WTC11 (cell line): ENCODE measurements at regions not wholly inside any gene's neighbourhood (a gene's known extent, or its start where the extent isn't known, plus 50 kb on each side); places are given as distances from the start of the nearest gene placed in this dataset.

Source experiments
- CREB1 ChIP-seq: sonication (generic); formaldehyde crosslinking; IDR thresholded peaks from 2 replicates; pipeline ENCODE4 v1.8.0; 2023; ENCODE audit warnings: mild to moderate bottlenecking, missing genetic modification reagents
- NFATC4 ChIP-seq: fragments of 250-450 bp; sonication (Bioruptor Pico); IDR thresholded peaks from 2 replicates; pipeline ENCODE4 v1.9.0; 2021; ENCODE audit warnings: mild to moderate bottlenecking
- NFE2L1 ChIP-seq: sonication (generic); formaldehyde crosslinking; IDR thresholded peaks from 2 replicates; pipeline ENCODE4 v1.8.1; 2023; ENCODE audit warnings: missing genetic modification reagents
- NFYB ChIP-seq: sonication (generic); formaldehyde crosslinking; conservative IDR thresholded peaks from 2 replicates; pipeline ENCODE4 v1.8.0; 2022; ENCODE audit warnings: low read depth, missing genetic modification reagents
- NR2C2 ChIP-seq: sonication (generic); formaldehyde crosslinking; IDR thresholded peaks from 2 replicates; pipeline ENCODE4 v1.8.0; 2022; ENCODE audit warnings: mild to moderate bottlenecking, missing genetic modification reagents
- RELA ChIP-seq: sonication (generic); formaldehyde crosslinking; IDR thresholded peaks from 2 replicates; pipeline ENCODE4 v1.8.1; 2022; ENCODE audit warnings: missing genetic modification reagents, mild to moderate bottlenecking, borderline replicate concordance
- SMAD3 ChIP-seq: sonication (generic); formaldehyde crosslinking; IDR thresholded peaks from 2 replicates; pipeline ENCODE4 v1.8.0; 2022; ENCODE audit warnings: missing genetic modification reagents, mild to moderate bottlenecking, borderline replicate concordance
- TCF7 ChIP-seq: sonication (generic); formaldehyde crosslinking; IDR thresholded peaks from 2 replicates; pipeline ENCODE4 v1.8.0; 2022; ENCODE audit warnings: mild to moderate bottlenecking, low read depth, missing genetic modification reagents, moderate library complexity
- TEAD4 ChIP-seq: sonication (generic); formaldehyde crosslinking; IDR thresholded peaks from 2 replicates; pipeline ENCODE4 v1.8.0; 2022; ENCODE audit warnings: mild to moderate bottlenecking, missing genetic modification reagents
- ZNF138 ChIP-seq: sonication (generic); formaldehyde crosslinking; conservative IDR thresholded peaks from 2 replicates; pipeline ENCODE4 v1.8.1; 2022; ENCODE audit warnings: mild to moderate bottlenecking, moderate library complexity, missing genetic modification reagents
- ZNF232 ChIP-seq: sonication (generic); formaldehyde crosslinking; IDR thresholded peaks from 2 replicates; pipeline ENCODE4 v1.8.0; 2022; ENCODE audit warnings: mild to moderate bottlenecking, missing genetic modification reagents
- TF ChIP-seq, protein P1 (sequence below): sonication (generic); formaldehyde crosslinking; IDR thresholded peaks from 2 replicates; pipeline ENCODE4 v1.8.0; 2022; ENCODE audit warnings: mild to moderate bottlenecking, missing genetic modification reagents
- TF ChIP-seq, protein P2 (sequence below): fragments of 200-600 bp; IDR thresholded peaks from 2 replicates; pipeline ENCODE4 v1.8.0; 2022; ENCODE audit warnings: antibody characterized with exemption
- TF ChIP-seq, protein P3 (sequence below): sonication (generic); formaldehyde crosslinking; IDR thresholded peaks from 2 replicates; pipeline ENCODE4 v1.8.0; 2022; ENCODE audit warnings: mild to moderate bottlenecking, missing genetic modification reagents

DNA sequence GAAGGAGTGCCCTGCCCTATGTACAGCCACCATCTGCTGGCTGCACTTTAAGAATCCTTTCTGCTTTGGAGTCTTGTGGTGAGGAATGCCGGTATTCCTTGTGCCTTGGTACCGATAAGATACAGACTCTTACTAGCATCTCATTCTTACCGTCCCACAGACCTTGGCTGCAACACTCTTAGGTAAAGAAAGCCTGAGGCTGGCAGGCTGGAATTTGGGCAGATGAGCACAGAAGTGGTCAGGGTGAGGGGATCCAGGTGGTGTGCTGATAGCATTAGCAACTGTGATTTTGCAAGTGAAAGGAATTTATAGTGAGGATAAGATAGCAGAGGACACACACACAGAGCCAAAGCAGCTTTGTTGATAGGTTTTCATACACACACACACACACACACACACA, 198.1 kb downstream of the ENC1 start:
- TF ChIP-seq ZNF138 (CRISPR knock-in tag) = no peak
- TF ChIP-seq NFYB (CRISPR knock-in tag) = no peak
- TF ChIP-seq, protein P1, sequence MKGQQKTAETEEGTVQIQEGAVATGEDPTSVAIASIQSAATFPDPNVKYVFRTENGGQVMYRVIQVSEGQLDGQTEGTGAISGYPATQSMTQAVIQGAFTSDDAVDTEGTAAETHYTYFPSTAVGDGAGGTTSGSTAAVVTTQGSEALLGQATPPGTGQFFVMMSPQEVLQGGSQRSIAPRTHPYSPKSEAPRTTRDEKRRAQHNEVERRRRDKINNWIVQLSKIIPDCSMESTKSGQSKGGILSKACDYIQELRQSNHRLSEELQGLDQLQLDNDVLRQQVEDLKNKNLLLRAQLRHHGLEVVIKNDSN (CRISPR knock-in tag) = no peak
- no peak for TF ChIP-seq NFE2L1
- TF ChIP-seq, protein P2, sequence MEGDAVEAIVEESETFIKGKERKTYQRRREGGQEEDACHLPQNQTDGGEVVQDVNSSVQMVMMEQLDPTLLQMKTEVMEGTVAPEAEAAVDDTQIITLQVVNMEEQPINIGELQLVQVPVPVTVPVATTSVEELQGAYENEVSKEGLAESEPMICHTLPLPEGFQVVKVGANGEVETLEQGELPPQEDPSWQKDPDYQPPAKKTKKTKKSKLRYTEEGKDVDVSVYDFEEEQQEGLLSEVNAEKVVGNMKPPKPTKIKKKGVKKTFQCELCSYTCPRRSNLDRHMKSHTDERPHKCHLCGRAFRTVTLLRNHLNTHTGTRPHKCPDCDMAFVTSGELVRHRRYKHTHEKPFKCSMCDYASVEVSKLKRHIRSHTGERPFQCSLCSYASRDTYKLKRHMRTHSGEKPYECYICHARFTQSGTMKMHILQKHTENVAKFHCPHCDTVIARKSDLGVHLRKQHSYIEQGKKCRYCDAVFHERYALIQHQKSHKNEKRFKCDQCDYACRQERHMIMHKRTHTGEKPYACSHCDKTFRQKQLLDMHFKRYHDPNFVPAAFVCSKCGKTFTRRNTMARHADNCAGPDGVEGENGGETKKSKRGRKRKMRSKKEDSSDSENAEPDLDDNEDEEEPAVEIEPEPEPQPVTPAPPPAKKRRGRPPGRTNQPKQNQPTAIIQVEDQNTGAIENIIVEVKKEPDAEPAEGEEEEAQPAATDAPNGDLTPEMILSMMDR = no peak
- TF ChIP-seq NFATC4 = no peak
- TF ChIP-seq CREB1 (CRISPR knock-in tag) = no peak
- TF ChIP-seq, protein P3, sequence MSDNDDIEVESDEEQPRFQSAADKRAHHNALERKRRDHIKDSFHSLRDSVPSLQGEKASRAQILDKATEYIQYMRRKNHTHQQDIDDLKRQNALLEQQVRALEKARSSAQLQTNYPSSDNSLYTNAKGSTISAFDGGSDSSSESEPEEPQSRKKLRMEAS (CRISPR knock-in tag) = no peak
- no peak for TF ChIP-seq NR2C2 (CRISPR knock-in tag)
- no peak for TF ChIP-seq TEAD4 (CRISPR knock-in tag)
- TF ChIP-seq ZNF232 (CRISPR knock-in tag) = no peak
- TF ChIP-seq SMAD3 = no peak
- no peak for TF ChIP-seq RELA
- no peak for TF ChIP-seq TCF7 (CRISPR knock-in tag)
